ENCODE measurements at regions not wholly inside any gene's neighbourhood (a gene's known extent, or its start where the extent isn't known, plus 50 kb on each side); places are given as distances from the start of the nearest gene placed in this dataset.

GRCh38 chr16:9436175-9436574, 344.7 kb downstream of the HAPSTR1 start:
- H3K4me3 ChIP-seq (ENCODE audit: low read depth, low read length) = no peak overlapping the region
- H3K36me3 ChIP-seq (ENCODE audit: control insufficient read depth in 2 of 2, insufficient read depth in 1 of 2, low read length in 2 of 2) = no peaks in the 10 kb centered on the region
- ChIA-PET CTCF (no interaction called here), POLR2A (no interaction called here)
- H3K4me1 ChIP-seq (ENCODE audit: control insufficient read depth, insufficient read depth, low read length) = no peaks in the 10 kb centered on the region
- no peak for TF ChIP-seq PRDM4 (tag by site-specific recombination; IDR thresholded peaks at IDR 0.05)
- no peak for TF ChIP-seq ZNF26 (tag by site-specific recombination; IDR thresholded peaks at IDR 0.05)
- H3K9me3 ChIP-seq (ENCODE audit: control insufficient read depth, insufficient read depth, low read depth, low read length) = no peaks in the 10 kb centered on the region
- no peak overlapping the region for H3K27ac ChIP-seq (ENCODE audit: extremely low read depth, low read depth, low read length)

GRCh38 chr16:9437115-9437514, 345.7 kb downstream of the HAPSTR1 start:
- Histone ChIP-seq H3K4me3 (ENCODE audit: low read depth, low read length) (no peak overlapping the region), H3K36me3 (ENCODE audit: control insufficient read depth in 2 of 2, insufficient read depth in 1 of 2, low read length in 2 of 2) (no peaks in the 10 kb centered on the region), H3K9me3 (ENCODE audit: control insufficient read depth, insufficient read depth, low read depth, low read length) (no peaks in the 10 kb centered on the region), H3K27ac (ENCODE audit: extremely low read depth, low read depth, low read length) (no peak overlapping the region), H3K4me1 (ENCODE audit: control insufficient read depth, insufficient read depth, low read length) (no peaks in the 10 kb centered on the region)
- TF ChIP-seq ZBTB17 (tag by site-specific recombination; IDR thresholded peaks at IDR 0.05) (peak; percentile 89), PATZ1 (tag by site-specific recombination; IDR thresholded peaks at IDR 0.05) (no peak)
- ChIA-PET CTCF (interaction anchor here (0.6 kb wide), 1 partner anchor 179 kb away, joined by 4 read pairs; no protein-coding TSS in a partner anchor), POLR2A (no interaction called here)

- no peaks in the 10 kb centered on the region for H3K9me3 ChIP-seq (ENCODE audit: control insufficient read depth, insufficient read depth, low read depth, low read length)
- no peaks in the 10 kb centered on the region for H3K36me3 ChIP-seq (ENCODE audit: control insufficient read depth in 2 of 2, insufficient read depth in 1 of 2, low read length in 2 of 2)
- ChIA-PET POLR2A (no interaction called here), CTCF (no interaction called here)
- H3K27ac ChIP-seq (ENCODE audit: extremely low read depth, low read depth, low read length) = no peak overlapping the region
- H3K4me3 ChIP-seq (ENCODE audit: low read depth, low read length) = no peak overlapping the region
- H3K4me1 ChIP-seq (ENCODE audit: control insufficient read depth, insufficient read depth, low read length) = no peaks in the 10 kb centered on the region
- TF ChIP-seq ZNF747 (tag by site-specific recombination; IDR thresholded peaks at IDR 0.05) (no peak), PBX3 (CRISPR knock-in tag; IDR thresholded peaks at IDR 0.05) (no peak), ZFHX2 (tag by site-specific recombination; conservative IDR thresholded peaks at IDR 0.05) (no peak), ZNF518A (tag by site-specific recombination; conservative IDR thresholded peaks at IDR 0.05; ENCODE audit: low read depth) (no peak), ZNF19 (tag by site-specific recombination; IDR thresholded peaks at IDR 0.05; ENCODE audit: low read depth) (no peak), PRDM6 (tag by site-specific recombination; IDR thresholded peaks at IDR 0.05) (no peak), MYNN (tag by site-specific recombination; IDR thresholded peaks at IDR 0.05; ENCODE audit: borderline replicate concordance) (no peak), ZNF701 (tag by site-specific recombination; IDR thresholded peaks at IDR 0.05) (no peak), ZNF175 (tag by site-specific recombination; IDR thresholded peaks at IDR 0.05) (no peak), FEZF1 (tag by site-specific recombination; IDR thresholded peaks at IDR 0.05) (no peak), ZBTB17 (tag by site-specific recombination; IDR thresholded peaks at IDR 0.05) (no peak), ZNF132 (tag by site-specific recombination; IDR thresholded peaks at IDR 0.05; ENCODE audit: borderline replicate concordance) (no peak), ZNF292 (tag by site-specific recombination; IDR thresholded peaks at IDR 0.05; ENCODE audit: borderline replicate concordance, low read depth) (no peak), ZNF157 (tag by site-specific recombination; IDR thresholded peaks at IDR 0.05) (no peak)
Measured at GRCh38 chr16:9438991-9439390, 347.5 kb downstream of the HAPSTR1 start.
